GM12892 (cell line): ENCODE measurements at regions not wholly inside any gene's neighbourhood (a gene's known extent, or its start where the extent isn't known, plus 50 kb on each side); places are given as distances from the start of the nearest gene placed in this dataset.

Source experiments
- POLR2A ChIP-seq: IDR thresholded peaks from 2 replicates; pipeline ENCODE4 v1.6.1; 2011; ENCODE audit warnings: low read depth, low read length, control low read depth
- POLR2AphosphoS5 ChIP-seq: IDR thresholded peaks from 2 replicates; pipeline ENCODE4 v1.6.1; 2011; ENCODE audit warnings: low read depth, low read length, control low read depth

DNA sequence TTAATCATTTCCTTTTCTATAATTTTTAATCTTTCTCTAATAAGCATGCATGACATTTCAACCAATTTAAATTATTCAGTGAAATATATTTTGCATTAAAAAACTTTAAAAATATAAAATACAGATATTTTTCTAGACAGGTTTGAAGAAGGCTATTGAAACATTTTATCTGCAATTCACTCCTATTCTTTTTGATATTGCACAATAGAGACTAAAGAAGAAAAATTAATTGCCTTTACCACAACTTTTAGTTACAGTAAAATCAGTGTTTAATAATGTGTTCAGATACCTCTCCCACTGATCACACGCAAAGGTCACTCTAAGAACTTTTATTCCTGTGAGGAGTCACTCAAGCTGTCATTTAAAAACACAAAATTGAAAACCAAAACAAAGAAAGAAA, 1416.7 kb downstream of the FSCB start:
- TF ChIP-seq POLR2AphosphoS5 = no peak
- TF ChIP-seq POLR2A = no peak
